H1 (cell line): ENCODE measurements at regions not wholly inside any gene's neighbourhood (a gene's known extent, or its start where the extent isn't known, plus 50 kb on each side); places are given as distances from the start of the nearest gene placed in this dataset.

Source experiments
- CTCF ChIP-seq, 3 experiments: IDR thresholded peaks; 1 replicate in 2 of 3; 2 replicates in 1 of 3; pipeline versions ENCODE4 v1.5.1 to v1.6.1; 2011; ENCODE audit warnings: low read length in 3 of 3, mild to moderate bottlenecking in 3 of 3, inconsistent platforms in 2 of 3, low read depth in 1 of 3, moderate library complexity in 1 of 3; ENCODE audit not compliant: insufficient read depth in 1 of 3; ENCODE audit errors: control extremely low read depth in 1 of 3
- PHF8 ChIP-seq: fragments of 200-600 bp; sonication (generic); conservative IDR thresholded peaks from 2 replicates; pipeline ENCODE4 v1.7.1; 2012; ENCODE audit warnings: low read depth, mild to moderate bottlenecking, inconsistent platforms, low read length, moderate library complexity

DNA sequence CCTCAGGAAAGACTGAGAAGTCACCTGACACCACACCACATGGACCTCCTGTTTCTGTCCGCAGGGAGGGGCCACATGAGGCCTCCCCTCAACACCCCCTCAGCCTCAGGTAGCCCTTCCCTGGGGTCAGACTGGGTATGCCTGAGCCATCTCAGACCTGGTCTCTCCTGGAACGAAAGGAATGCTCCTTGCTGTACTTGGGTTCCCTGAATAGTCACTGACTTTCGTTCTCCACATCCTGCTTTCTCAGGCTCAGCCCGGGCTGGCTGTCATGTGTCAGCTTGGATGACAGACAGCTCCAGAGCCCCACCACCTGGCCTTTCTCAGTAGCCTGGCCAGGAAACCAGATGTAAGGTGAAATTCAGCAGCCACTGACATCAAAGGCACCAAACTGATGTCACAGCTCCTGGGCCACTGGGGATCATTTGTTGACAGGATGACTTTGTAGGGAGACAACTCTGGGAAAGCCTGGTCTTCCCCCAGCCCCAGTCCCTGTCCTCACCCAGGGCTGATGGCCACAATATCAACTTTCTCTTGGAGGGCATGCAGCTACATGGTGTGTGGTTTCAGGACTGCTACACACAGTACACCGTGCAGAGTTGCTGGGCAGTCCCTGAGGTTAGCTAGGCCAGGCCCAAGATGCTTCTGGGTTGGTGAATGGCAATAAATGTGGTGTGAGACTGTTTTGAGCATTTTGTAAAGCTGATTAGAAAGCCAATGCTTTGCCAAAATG, 141.4 kb upstream of the MRPS22 start (continued):
- peak; percentile 31 to 54 (median 52) for TF ChIP-seq CTCF (IDR thresholded peaks at IDR 0.05; ENCODE audit: control extremely low read depth in 1 of 3, insufficient read depth in 1 of 3, low read depth in 1 of 3, low read length in 3 of 3)
- TF ChIP-seq PHF8 = no peak
